ENCODE measurements at regions not wholly inside any gene's neighbourhood (a gene's known extent, or its start where the extent isn't known, plus 50 kb on each side); places are given as distances from the start of the nearest gene placed in this dataset.

- no peak for DNase-seq
Observed at GRCh38 chr21:27837936-27838335, 871.0 kb upstream of the ADAMTS5 start.

DNA sequence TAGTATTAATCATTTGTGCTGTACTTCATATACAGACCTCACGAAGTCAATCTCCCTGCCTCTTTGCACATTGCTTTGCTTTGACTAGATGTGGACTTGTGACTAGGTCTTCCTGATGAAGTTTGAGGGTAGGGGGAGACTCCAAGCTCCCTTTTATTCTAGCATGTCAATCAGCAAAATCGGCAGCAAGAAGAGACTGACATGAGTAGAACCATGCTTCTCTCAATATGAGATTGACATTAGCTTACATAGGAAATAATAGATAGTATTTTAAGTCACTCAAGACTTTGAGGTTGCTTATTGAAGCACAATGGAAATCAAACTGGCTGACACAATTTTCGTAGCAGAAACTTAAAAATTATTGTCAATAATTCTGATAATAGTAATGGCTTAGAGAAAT is 866.4 kb upstream of the ADAMTS5 start:
- DNase-seq, result no peak

GRCh38 chr21:27831816-27832569 is 865.1 kb upstream of the ADAMTS5 start:
- DNase-seq, result no peak

DNA sequence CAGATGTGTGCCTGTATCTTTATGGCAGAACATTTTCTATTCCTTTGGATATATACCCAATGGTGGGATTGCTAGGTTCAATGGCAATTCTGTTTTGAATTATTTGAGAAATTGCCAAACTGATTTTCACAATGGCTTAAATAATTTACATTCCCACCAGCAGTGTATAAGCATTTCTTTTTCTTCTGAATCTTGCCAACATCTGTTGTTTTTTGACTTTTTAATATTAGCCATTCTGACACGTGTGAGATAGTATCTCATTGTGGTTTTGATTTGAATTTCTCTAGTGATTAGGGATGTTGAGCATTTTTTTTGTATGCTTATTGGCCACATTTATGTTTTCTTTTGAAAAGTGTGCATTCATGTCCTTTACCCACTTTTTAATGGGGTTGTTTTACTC is 864.3 kb upstream of the ADAMTS5 start:
- DNase-seq, result no peak

GRCh38 chr21:27827972-27828371 is 861.1 kb upstream of the ADAMTS5 start:
- DNase-seq, result no peak

DNA sequence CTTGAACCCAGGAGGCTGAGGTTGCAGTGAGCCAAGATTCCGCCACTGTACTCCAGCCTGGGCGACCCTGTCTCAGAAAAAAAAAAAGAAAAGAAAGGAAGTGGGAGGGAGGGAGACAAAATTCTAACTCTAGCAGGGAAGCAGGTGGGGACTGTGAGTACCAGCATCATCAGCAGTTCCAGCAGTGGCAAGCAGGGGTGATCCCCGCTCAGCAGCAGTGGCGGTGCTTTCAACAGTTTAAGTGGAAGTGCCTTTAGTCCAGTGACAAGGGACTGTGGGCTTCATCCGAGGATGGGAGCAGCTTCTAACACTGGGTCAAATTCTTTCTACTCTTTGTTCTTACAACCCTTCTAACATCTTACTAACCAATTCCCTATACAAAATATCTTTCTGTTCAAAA is 858.1 kb upstream of the ADAMTS5 start:
- no peak for DNase-seq

DNA sequence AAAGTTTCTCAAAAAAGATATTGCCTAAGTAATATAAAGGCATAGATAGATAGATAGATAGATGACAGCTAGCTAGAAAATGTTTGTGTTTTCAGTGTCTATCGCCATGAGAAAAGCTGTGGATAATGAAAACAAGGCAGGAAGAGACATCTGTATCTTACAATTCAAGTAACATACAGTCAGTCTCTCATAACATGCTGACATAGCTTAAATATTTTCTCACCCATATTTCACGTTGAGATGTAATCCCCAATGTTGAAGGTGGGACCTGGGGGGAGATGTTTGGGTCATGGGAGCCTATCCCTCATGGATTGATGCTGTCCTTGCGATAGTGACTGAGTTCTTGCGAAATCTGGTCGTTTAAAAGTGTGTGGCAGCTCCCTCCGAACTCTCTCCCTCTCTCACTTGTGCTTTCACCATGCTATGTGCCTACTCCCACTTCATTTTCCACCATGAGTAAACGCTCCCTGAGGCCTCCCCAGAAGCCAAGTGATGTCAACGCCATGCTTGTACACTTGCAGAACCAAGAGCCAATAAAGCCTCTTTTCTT is 856.8 kb upstream of the ADAMTS5 start:
- DNase-seq, result no peak

DNA sequence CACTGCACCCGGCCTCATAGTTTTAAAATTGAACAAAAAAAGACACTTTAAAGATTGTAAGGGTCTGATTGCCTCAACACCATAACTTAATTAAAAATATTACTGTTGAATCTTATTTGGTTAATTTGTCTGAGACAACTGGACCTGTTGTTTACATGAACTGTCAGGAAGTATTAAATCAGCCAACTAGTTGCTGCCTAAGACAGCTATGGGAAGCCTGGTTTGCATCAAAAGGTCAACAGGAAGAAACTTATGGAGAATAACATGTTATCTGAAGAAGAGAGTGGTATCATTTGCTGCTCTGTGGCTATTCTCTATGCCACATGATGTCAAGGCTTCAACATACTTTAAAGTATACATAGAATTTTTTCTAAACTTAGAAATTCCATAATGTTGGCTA is 853.5 kb upstream of the ADAMTS5 start:
- DNase-seq, result no peak

GRCh38 chr21:27819299-27819698 is 852.4 kb upstream of the ADAMTS5 start:
- DNase-seq, result no peak

- DNase-seq, result no peak
Observed at GRCh38 chr21:27818847-27819246, 852.0 kb upstream of the ADAMTS5 start.

DNA sequence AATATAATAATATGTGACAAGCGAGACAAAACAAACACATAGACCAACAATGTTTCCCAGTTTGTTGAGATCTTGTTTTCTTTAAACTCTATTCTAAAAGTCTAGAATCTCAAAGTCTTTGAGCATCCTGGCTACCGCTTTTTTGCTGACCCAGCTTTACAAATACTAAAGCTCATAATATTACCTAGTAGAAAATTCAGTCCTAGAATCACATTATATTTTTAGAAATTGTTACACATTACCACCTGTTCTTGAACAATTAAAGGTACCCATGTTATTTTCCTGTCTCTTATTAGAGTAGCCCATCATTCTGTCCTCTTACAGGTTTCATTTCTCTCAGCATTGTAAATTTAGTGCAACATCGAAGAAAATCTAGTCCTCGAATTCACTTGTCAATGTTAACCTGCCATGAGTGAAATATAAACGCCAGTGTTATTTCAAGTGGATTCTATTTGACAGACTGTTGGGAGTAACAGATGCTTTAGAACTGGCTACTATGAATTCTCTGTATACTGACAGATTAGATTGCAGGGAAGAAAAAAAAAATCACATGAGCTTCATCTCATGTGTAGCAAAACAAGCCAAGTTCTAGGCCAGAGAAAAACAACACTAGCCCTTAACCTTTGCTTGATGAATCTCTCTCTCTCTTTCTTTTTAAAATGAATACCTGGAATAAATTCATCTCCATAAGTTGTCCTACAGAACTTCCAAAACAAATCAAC is 851.2 kb upstream of the ADAMTS5 start:
- DNase-seq, result no peak

GRCh38 chr21:27817074-27817473 is 850.2 kb upstream of the ADAMTS5 start:
- no peak for DNase-seq

GRCh38 chr21:27816301-27816700 is 849.4 kb upstream of the ADAMTS5 start:
- DNase-seq, result no peak

- DNase-seq, result no peak
Observed at GRCh38 chr21:27814226-27814625, 847.3 kb upstream of the ADAMTS5 start.

- no peak for DNase-seq
Observed at GRCh38 chr21:27813750-27814149, 846.9 kb upstream of the ADAMTS5 start.

DNA sequence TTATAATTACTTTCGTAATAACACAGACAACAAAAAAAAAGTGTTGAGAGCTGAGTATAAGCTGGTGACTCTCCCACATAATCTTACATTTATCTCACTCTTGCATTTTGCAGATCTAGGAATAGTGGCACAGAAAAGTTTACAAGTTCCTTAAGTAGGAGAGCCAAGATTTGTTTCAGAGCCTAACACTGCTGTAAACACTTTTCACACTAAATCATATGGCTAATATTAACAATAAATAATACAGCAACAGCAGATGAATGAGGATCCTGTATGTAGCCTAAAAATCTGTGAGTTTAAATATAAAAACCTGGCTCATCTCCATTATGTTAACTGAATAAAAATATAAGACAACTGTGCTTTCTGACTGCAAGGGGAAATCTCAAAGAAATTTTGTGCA is 846.5 kb upstream of the ADAMTS5 start:
- no peak for DNase-seq

GRCh38 chr21:27812279-27812678 is 845.4 kb upstream of the ADAMTS5 start:
- DNase-seq, result no peak

GRCh38 chr21:27808923-27809322 is 842.0 kb upstream of the ADAMTS5 start:
- DNase-seq, result no peak

- DNase-seq, result no peak
Observed at GRCh38 chr21:27807596-27807995, 840.7 kb upstream of the ADAMTS5 start.

GRCh38 chr21:27806281-27806680 is 839.4 kb upstream of the ADAMTS5 start:
- DNase-seq, result no peak

DNA sequence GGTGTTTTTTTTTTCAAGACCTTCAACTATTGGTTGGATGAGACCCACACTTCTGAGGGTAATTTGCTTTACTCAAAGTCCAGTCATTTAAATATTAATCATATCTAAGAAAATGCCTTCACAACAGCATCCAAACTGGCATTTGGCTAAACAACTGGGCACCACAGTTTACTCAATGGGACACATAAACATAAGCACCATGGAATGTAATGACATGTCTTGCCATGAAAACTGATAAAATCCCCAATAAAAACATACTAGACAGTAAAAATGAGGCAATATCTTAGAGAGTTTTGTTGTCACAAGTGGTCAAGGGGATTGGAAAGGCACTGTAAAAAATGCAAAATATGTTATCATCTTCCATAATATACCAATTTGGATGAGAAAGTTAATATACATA is 838.8 kb upstream of the ADAMTS5 start:
- no peak for DNase-seq

GRCh38 chr21:27804515-27804914 is 837.6 kb upstream of the ADAMTS5 start:
- no peak for DNase-seq

DNA sequence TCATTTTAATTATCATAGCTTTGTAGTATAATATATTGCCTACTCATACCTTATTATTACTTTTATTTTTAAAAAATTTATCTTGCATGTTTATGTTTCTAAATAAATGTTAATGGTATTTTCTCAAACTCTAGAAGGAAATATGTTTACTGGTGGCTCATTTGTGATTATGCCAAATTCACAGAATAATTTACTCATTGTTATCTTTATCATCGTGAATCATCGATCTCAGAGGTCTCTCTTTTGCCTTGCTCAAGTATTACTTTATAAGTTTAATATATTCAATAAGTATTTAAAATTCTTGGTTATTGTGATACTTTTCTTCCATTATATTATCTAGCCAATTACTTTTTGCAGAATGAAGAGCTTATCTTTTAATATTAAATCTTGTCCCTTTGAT is 836.7 kb upstream of the ADAMTS5 start:
- no peak for DNase-seq

DNA sequence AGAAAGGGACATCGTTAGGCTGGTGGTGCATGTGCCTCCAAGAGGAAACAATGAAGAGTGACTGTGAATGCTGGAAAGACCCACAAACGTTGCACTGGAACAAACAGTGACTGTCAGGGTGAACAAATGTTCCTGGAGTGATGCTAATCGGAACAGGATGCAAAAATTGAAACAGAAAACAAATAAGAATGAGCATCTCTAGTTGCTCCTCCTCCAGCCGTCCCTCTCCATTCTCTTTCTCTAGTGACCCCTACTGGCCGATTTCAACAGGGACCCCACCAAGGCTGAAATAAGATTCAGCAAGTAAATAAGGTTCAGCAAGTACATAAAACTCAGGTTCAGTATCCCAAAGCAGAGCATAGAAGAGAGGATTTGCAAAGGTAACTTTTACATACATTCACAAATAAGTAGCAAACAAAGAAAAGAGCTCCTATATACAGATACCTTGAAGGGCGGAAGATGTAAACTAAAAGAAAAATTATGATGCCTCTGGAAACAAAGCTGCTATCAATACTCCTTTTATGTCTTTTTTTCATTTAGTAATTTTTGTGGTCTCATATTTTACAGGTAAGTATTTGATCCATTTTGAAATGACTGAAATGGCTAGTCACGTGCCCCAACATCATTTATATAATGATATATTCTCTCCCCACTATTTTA is 836.1 kb upstream of the ADAMTS5 start:
- peak; percentile 8 to 18 for DNase-seq

All from AML-193 (cell line).